ENCODE measurements at regions not wholly inside any gene's neighbourhood (a gene's known extent, or its start where the extent isn't known, plus 50 kb on each side); places are given as distances from the start of the nearest gene placed in this dataset.

GRCh38 chr2:118250001-118250400, 161.7 kb downstream of the INSIG2 start:
- Histone ChIP-seq H3K9me3 (ENCODE audit: control insufficient read depth, insufficient read depth, low read length) (no peaks in the 10 kb centered on the region), H4K20me1 (ENCODE audit: control insufficient read depth, insufficient read depth, low read depth, low read length) (no peaks in the 10 kb centered on the region), H3K27ac (ENCODE audit: low read depth, low read length) (no peak overlapping the region), H3K4me3 (ENCODE audit: low read length) (no peak overlapping the region), H3K79me2 (ENCODE audit: control insufficient read depth, low read length) (no peaks in the 10 kb centered on the region), H3K9me2 (replicated peaks; ENCODE audit: control insufficient read depth, low read length) (no peaks in the 10 kb centered on the region), H3K4me1 (ENCODE audit: control insufficient read depth, low read length) (no peaks in the 10 kb centered on the region), H3F3A (ENCODE audit: control insufficient read depth, insufficient read depth) (no peaks in the 10 kb centered on the region), H3K36me3 (ENCODE audit: control insufficient read depth, low read length) (no peaks in the 10 kb centered on the region), H3K4me2 (ENCODE audit: low read length) (no peak overlapping the region), H3K27me3 (ENCODE audit: control insufficient read depth, low read length) (no peaks in the 10 kb centered on the region; the same call in 1 of the 2 replicates)
- no peak for TF ChIP-seq EZH2phosphoT487 (IDR thresholded peaks at IDR 0.05; ENCODE audit: borderline replicate concordance, low read length)
- TF ChIP-seq CTCF (IDR thresholded peaks at IDR 0.05; ENCODE audit: low read depth, low read length, poor library complexity, severe bottlenecking) = no peak

GRCh38 chr2:118249531-118249930, 161.3 kb downstream of the INSIG2 start:
- Histone ChIP-seq H3F3A (ENCODE audit: control insufficient read depth, insufficient read depth) (no peaks in the 10 kb centered on the region), H3K27ac (ENCODE audit: low read depth, low read length) (no peak overlapping the region), H3K36me3 (ENCODE audit: control insufficient read depth, low read length) (no peaks in the 10 kb centered on the region), H3K4me2 (ENCODE audit: low read length) (no peak overlapping the region), H3K4me1 (ENCODE audit: control insufficient read depth, low read length) (no peaks in the 10 kb centered on the region), H3K9me3 (ENCODE audit: control insufficient read depth, insufficient read depth, low read length) (no peaks in the 10 kb centered on the region), H3K27me3 (ENCODE audit: control insufficient read depth, low read length) (no peaks in the 10 kb centered on the region; the same call in 1 of the 2 replicates), H3K9me2 (replicated peaks; ENCODE audit: control insufficient read depth, low read length) (no peaks in the 10 kb centered on the region), H4K20me1 (ENCODE audit: control insufficient read depth, insufficient read depth, low read depth, low read length) (no peaks in the 10 kb centered on the region), H3K4me3 (ENCODE audit: low read length) (no peak overlapping the region), H3K79me2 (ENCODE audit: control insufficient read depth, low read length) (no peaks in the 10 kb centered on the region)
- TF ChIP-seq EZH2phosphoT487 (IDR thresholded peaks at IDR 0.05; ENCODE audit: borderline replicate concordance, low read length) (no peak), CTCF (IDR thresholded peaks at IDR 0.05; ENCODE audit: low read depth, low read length, poor library complexity, severe bottlenecking) (no peak)

- Histone ChIP-seq H3K4me3 (ENCODE audit: low read length) (no peak overlapping the region), H3K27me3 (ENCODE audit: control insufficient read depth, low read length) (no peaks in the 10 kb centered on the region; the same call in 1 of the 2 replicates), H4K20me1 (ENCODE audit: control insufficient read depth, insufficient read depth, low read depth, low read length) (no peaks in the 10 kb centered on the region), H3K4me1 (ENCODE audit: control insufficient read depth, low read length) (no peaks in the 10 kb centered on the region), H3K4me2 (ENCODE audit: low read length) (no peak overlapping the region), H3F3A (ENCODE audit: control insufficient read depth, insufficient read depth) (no peaks in the 10 kb centered on the region), H3K36me3 (ENCODE audit: control insufficient read depth, low read length) (no peaks in the 10 kb centered on the region), H3K9me2 (replicated peaks; ENCODE audit: control insufficient read depth, low read length) (no peaks in the 10 kb centered on the region), H3K9me3 (ENCODE audit: control insufficient read depth, insufficient read depth, low read length) (no peaks in the 10 kb centered on the region), H3K79me2 (ENCODE audit: control insufficient read depth, low read length) (no peaks in the 10 kb centered on the region), H3K27ac (ENCODE audit: low read depth, low read length) (no peak overlapping the region)
- TF ChIP-seq EZH2phosphoT487 (IDR thresholded peaks at IDR 0.05; ENCODE audit: borderline replicate concordance, low read length) (no peak), CTCF (IDR thresholded peaks at IDR 0.05; ENCODE audit: low read depth, low read length, poor library complexity, severe bottlenecking) (no peak)
Measured at GRCh38 chr2:118246726-118247125, 158.5 kb downstream of the INSIG2 start.

Measured in DOHH2 (cell line).